C1 segment of cervical spinal cord (tissue), 14 donors: ENCODE measurements at regions not wholly inside any gene's neighbourhood (a gene's known extent, or its start where the extent isn't known, plus 50 kb on each side); places are given as distances from the start of the nearest gene placed in this dataset.

Source experiments
- DNase-seq, 14 donors: peaks; one replicate each; lab custom pipeline; 2025; lab: John Stamatoyannopoulos, UW

- peak in 5 of 14 donors; percentile 83 to 96 (median 90) for DNase-seq
Measured at GRCh38 chr22:46054091-46055073, 77.4 kb upstream of the WNT7B start.

GRCh38 chr22:46055181-46055875 is 78.4 kb upstream of the WNT7B start:
- no peak for DNase-seq

- DNase-seq, result peak in 9 of 14 donors; percentile 82 to 96 (median 86)
Measured at GRCh38 chr22:46055911-46056545, 79.1 kb upstream of the WNT7B start.

GRCh38 chr22:46056546-46057245 is 79.7 kb upstream of the WNT7B start:
- no peak for DNase-seq

- no peak for DNase-seq
Measured at GRCh38 chr22:46057246-46058090, 80.5 kb upstream of the WNT7B start.

GRCh38 chr22:46058091-46058420 is 81.1 kb upstream of the WNT7B start:
- no peak for DNase-seq

- DNase-seq, result no peak
Measured at GRCh38 chr22:46058591-46059519, 81.9 kb upstream of the WNT7B start.

GRCh38 chr22:46060292-46061123 is 83.5 kb upstream of the WNT7B start:
- no peak for DNase-seq

- no peak for DNase-seq
Measured at GRCh38 chr22:46061124-46061500, 84.2 kb upstream of the WNT7B start.

GRCh38 chr22:46061501-46062231 is 84.7 kb upstream of the WNT7B start:
- DNase-seq, result no peak

- no peak for DNase-seq
Measured at GRCh38 chr22:46062232-46062615, 85.3 kb upstream of the WNT7B start.

- DNase-seq, result no peak
Measured at GRCh38 chr22:46062971-46063631, 86.1 kb upstream of the WNT7B start.

GRCh38 chr22:46063846-46064227 is 86.5 kb upstream of the PPARA start:
- no peak for DNase-seq

GRCh38 chr22:46064228-46064965 is 85.9 kb upstream of the PPARA start:
- DNase-seq, result no peak

GRCh38 chr22:46064966-46065666 is 85.2 kb upstream of the PPARA start:
- no peak for DNase-seq
